Gastroesophageal sphincter (tissue), 3 donors: ENCODE measurements at regions not wholly inside any gene's neighbourhood (a gene's known extent, or its start where the extent isn't known, plus 50 kb on each side); places are given as distances from the start of the nearest gene placed in this dataset.
"Not testable (repeated sequence)": the region's sequence is repeated elsewhere in the genome, so short reads cannot be mapped to it uniquely, and the experiment has no call there.

Source experiments
- POLR2A ChIP-seq, 2 donors: fragments of 450-650 bp; IDR thresholded peaks; one replicate each; pipeline ENCODE4 v1.6.1; 2017; ENCODE audit warnings: antibody characterized with exemption in 2 of 2, mild to moderate bottlenecking in 2 of 2, moderate library complexity in 1 of 2
- TF ChIP-seq, protein P1 (sequence below), 4 experiments: fragments of 200-600 bp in 2 of 4; fragments of 450-650 bp in 2 of 4; sonication (generic) in 1 of 4; IDR thresholded peaks; one replicate each; pipeline ENCODE4 v1.5.1; 2017 to 2019; ENCODE audit warnings: antibody characterized with exemption in 4 of 4, mild to moderate bottlenecking in 2 of 4, moderate library complexity in 2 of 4

DNA sequence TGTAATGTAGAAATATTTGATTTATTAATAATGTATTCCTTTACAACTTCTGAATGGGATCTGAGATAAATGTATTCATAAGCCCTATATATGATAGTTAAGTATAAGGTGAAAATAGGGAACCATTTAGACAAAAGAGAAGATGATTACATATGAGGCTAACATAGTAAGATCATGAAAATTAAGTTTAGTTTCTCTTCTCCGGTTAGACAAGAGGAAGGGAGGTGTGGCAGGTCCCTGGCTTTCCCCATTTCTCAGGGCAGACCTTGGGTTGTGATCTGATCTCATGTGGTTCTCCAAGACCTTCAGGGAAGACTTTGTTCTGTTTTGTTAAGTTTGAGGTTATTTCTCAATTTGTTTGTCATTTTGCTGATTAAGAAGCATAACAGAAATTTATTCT lies 341.3 kb downstream of the CNTNAP3B start:
- TF ChIP-seq, protein P1, sequence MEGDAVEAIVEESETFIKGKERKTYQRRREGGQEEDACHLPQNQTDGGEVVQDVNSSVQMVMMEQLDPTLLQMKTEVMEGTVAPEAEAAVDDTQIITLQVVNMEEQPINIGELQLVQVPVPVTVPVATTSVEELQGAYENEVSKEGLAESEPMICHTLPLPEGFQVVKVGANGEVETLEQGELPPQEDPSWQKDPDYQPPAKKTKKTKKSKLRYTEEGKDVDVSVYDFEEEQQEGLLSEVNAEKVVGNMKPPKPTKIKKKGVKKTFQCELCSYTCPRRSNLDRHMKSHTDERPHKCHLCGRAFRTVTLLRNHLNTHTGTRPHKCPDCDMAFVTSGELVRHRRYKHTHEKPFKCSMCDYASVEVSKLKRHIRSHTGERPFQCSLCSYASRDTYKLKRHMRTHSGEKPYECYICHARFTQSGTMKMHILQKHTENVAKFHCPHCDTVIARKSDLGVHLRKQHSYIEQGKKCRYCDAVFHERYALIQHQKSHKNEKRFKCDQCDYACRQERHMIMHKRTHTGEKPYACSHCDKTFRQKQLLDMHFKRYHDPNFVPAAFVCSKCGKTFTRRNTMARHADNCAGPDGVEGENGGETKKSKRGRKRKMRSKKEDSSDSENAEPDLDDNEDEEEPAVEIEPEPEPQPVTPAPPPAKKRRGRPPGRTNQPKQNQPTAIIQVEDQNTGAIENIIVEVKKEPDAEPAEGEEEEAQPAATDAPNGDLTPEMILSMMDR (IDR thresholded peaks at IDR 0.05), result not testable (repeated sequence)
- not testable (repeated sequence) for TF ChIP-seq POLR2A (IDR thresholded peaks at IDR 0.05)
